ENCODE measurements at regions not wholly inside any gene's neighbourhood (a gene's known extent, or its start where the extent isn't known, plus 50 kb on each side); places are given as distances from the start of the nearest gene placed in this dataset.
"Not testable (repeated sequence)": the region's sequence is repeated elsewhere in the genome, so short reads cannot be mapped to it uniquely, and the experiment has no call there.

DNA sequence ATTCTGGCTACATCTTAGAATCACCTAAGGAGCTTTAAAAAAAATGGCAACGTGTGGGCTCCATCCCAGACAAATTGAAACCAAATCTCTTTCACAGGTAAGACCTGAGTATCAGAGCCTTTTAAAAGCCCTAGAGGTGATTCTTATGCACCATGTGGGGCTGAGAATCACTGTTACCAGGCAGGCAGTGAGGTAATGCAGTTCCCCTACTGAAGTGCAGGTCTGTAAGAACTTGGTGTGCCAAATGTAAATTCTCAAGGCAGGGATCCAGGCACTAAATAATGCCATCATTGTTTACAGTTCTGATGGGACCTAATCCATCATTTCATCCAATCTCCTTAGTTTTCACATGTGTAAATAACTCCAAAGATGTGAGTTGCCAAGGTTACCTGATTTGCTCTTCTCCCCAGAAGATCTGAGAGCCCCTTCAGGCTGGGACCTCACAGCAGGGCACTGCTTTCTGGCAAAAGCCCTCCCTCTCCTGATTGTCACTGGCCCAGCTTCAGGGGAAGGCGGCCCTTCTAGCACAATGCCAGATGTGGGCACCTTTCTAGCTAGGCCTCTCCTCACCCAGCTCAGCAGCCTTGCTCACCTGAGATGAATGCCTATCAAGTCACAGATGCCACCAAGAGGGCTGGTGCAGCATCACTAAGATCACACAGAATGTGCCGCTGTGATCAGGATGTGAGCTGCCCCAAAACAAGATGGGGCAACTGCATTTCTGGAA, 73.6 kb upstream of the RGPD5 start:
- Histone ChIP-seq H3K4me3 (IDR thresholded peaks at IDR 0.05; ENCODE audit: insufficient read depth, low read depth, low read length) (no peak overlapping the region), H3K4me1 (ENCODE audit: low read depth, poor library complexity, severe bottlenecking) (no peaks in the 10 kb centered on the region), H3K79me2 (ENCODE audit: insufficient read depth, low read depth) (no peaks in the 10 kb centered on the region), H4K20me1 (ENCODE audit: insufficient read depth) (no peaks in the 10 kb centered on the region), H3K9ac (no peak overlapping the region), H3K36me3 (ENCODE audit: insufficient read depth) (no peaks in the 10 kb centered on the region), H3K27ac (no peak overlapping the region), H2AFZ (ENCODE audit: low read depth) (no peak overlapping the region), H3K4me2 (no peak overlapping the region), H3K27me3 (ENCODE audit: insufficient read depth, low read depth) (no peaks in the 10 kb centered on the region)
- TF ChIP-seq, protein P1, sequence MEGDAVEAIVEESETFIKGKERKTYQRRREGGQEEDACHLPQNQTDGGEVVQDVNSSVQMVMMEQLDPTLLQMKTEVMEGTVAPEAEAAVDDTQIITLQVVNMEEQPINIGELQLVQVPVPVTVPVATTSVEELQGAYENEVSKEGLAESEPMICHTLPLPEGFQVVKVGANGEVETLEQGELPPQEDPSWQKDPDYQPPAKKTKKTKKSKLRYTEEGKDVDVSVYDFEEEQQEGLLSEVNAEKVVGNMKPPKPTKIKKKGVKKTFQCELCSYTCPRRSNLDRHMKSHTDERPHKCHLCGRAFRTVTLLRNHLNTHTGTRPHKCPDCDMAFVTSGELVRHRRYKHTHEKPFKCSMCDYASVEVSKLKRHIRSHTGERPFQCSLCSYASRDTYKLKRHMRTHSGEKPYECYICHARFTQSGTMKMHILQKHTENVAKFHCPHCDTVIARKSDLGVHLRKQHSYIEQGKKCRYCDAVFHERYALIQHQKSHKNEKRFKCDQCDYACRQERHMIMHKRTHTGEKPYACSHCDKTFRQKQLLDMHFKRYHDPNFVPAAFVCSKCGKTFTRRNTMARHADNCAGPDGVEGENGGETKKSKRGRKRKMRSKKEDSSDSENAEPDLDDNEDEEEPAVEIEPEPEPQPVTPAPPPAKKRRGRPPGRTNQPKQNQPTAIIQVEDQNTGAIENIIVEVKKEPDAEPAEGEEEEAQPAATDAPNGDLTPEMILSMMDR (conservative IDR thresholded peaks at IDR 0.05; ENCODE audit: low read depth, low read length) = no peak

DNA sequence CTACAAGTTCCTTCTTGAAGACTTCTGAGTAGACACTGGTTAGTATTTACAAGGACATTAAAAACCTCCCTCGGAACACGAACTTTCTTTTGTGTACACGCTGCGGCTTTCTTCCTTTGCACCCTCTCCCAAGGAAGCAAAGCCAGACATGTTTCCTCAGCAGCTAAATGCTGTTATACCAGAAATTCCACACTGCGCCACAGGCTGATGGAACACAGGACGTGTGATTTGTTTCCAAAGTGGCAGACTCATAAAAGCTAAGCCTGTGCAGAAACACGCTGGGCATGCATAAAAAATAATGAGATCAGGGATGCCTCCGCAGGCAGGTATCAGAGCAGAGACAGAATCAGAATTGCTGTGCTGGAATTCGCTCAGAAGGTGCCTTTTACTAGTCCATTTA, 73.0 kb upstream of the RGPD5 start:
- Histone ChIP-seq H3K4me2 (no peak overlapping the region), H3K36me3 (ENCODE audit: insufficient read depth) (no peaks in the 10 kb centered on the region), H4K20me1 (ENCODE audit: insufficient read depth) (no peaks in the 10 kb centered on the region), H3K27ac (no peak overlapping the region), H3K79me2 (ENCODE audit: insufficient read depth, low read depth) (no peaks in the 10 kb centered on the region), H3K4me3 (IDR thresholded peaks at IDR 0.05; ENCODE audit: insufficient read depth, low read depth, low read length) (no peak overlapping the region), H3K27me3 (ENCODE audit: insufficient read depth, low read depth) (no peaks in the 10 kb centered on the region), H3K4me1 (ENCODE audit: low read depth, poor library complexity, severe bottlenecking) (no peaks in the 10 kb centered on the region), H3K9ac (no peak overlapping the region), H2AFZ (ENCODE audit: low read depth) (no peak overlapping the region)
- TF ChIP-seq, protein P1 (conservative IDR thresholded peaks at IDR 0.05; ENCODE audit: low read depth, low read length) = no peak

DNA sequence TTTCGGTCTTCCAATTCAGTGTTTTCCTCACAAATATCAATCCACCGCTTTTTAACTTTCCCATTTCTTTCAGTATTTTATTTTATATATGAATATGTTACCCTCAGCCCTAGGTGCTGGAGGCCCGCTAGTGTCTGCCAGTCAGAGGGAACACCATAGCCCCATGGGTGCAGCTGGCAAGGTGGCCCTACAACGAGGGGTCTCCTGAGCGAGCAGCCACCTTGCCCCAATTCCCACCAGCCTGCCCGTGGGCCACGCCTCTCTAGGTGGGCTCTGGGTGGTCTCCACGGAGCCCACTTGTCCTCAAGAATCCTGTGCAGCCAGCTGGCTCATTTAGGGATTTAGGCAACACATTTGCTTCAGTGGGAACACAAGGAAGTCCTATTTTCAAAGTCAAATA, 72.5 kb upstream of the RGPD5 start:
- Histone ChIP-seq H3K9ac (no peak overlapping the region), H3K4me2 (no peak overlapping the region), H3K36me3 (ENCODE audit: insufficient read depth) (no peaks in the 10 kb centered on the region), H3K27ac (no peak overlapping the region), H2AFZ (ENCODE audit: low read depth) (no peak overlapping the region), H3K27me3 (ENCODE audit: insufficient read depth, low read depth) (no peaks in the 10 kb centered on the region), H4K20me1 (ENCODE audit: insufficient read depth) (no peaks in the 10 kb centered on the region), H3K79me2 (ENCODE audit: insufficient read depth, low read depth) (no peaks in the 10 kb centered on the region), H3K4me3 (IDR thresholded peaks at IDR 0.05; ENCODE audit: insufficient read depth, low read depth, low read length) (no peak overlapping the region), H3K4me1 (ENCODE audit: low read depth, poor library complexity, severe bottlenecking) (no peaks in the 10 kb centered on the region)
- TF ChIP-seq, protein P1 (conservative IDR thresholded peaks at IDR 0.05; ENCODE audit: low read depth, low read length) = no peak

DNA sequence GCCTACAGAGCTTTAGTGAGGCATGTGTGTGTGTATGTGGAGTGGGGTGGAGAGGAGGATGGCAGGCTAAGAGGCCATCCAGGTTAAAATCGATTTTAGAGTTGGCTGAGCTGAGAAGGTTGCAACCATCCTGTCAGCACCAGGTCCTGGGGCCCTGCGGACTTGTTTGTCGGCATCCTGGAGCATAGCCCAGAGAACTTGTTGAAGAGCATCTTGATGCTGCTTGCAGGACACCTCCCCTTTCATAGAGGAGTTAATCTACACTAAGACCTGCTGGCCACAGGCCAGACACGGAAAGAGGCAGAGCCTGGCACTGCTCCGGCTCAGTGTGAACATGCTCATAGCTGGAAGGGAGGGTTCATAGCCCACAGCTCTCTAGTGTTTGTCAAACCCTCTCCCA, 72.1 kb upstream of the RGPD5 start:
- Histone ChIP-seq H3K9ac (no peak overlapping the region), H3K4me3 (IDR thresholded peaks at IDR 0.05; ENCODE audit: insufficient read depth, low read depth, low read length) (no peak overlapping the region), H3K27me3 (ENCODE audit: insufficient read depth, low read depth) (no peaks in the 10 kb centered on the region), H3K27ac (no peak overlapping the region), H3K4me1 (ENCODE audit: low read depth, poor library complexity, severe bottlenecking) (no peaks in the 10 kb centered on the region), H4K20me1 (ENCODE audit: insufficient read depth) (no peaks in the 10 kb centered on the region), H2AFZ (ENCODE audit: low read depth) (no peak overlapping the region), H3K4me2 (no peak overlapping the region), H3K79me2 (ENCODE audit: insufficient read depth, low read depth) (no peaks in the 10 kb centered on the region), H3K36me3 (ENCODE audit: insufficient read depth) (no peaks in the 10 kb centered on the region)
- TF ChIP-seq, protein P1 (conservative IDR thresholded peaks at IDR 0.05; ENCODE audit: low read depth, low read length) = no peak

DNA sequence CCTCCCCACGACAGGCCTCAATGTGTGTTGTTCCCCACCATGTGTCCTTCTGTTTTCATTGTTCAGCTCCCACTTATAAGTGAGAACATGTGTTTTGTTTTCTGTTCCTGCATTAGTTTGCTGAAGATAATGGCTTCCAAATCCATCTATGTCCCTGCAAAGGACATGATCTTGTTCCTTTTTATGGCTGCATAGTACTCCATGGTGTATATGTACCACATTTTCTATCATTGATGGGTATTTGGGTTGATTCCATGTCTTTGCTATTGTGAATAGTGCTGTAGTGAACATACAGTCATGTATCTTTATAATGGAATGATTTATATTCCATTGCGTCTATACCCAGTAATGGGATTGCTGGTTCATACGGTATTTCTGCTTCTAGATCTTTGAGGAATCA, 71.5 kb upstream of the RGPD5 start:
- H3K36me3 ChIP-seq (ENCODE audit: insufficient read depth); H3K4me3 ChIP-seq (IDR thresholded peaks at IDR 0.05; ENCODE audit: insufficient read depth, low read depth, low read length); H4K20me1 ChIP-seq (ENCODE audit: insufficient read depth); H3K27ac ChIP-seq; H3K4me2 ChIP-seq; H3K27me3 ChIP-seq (ENCODE audit: insufficient read depth, low read depth); H3K79me2 ChIP-seq (ENCODE audit: insufficient read depth, low read depth); H3K4me1 ChIP-seq (ENCODE audit: low read depth, poor library complexity, severe bottlenecking); H2AFZ ChIP-seq (ENCODE audit: low read depth); H3K9ac ChIP-seq: not testable (repeated sequence)

DNA sequence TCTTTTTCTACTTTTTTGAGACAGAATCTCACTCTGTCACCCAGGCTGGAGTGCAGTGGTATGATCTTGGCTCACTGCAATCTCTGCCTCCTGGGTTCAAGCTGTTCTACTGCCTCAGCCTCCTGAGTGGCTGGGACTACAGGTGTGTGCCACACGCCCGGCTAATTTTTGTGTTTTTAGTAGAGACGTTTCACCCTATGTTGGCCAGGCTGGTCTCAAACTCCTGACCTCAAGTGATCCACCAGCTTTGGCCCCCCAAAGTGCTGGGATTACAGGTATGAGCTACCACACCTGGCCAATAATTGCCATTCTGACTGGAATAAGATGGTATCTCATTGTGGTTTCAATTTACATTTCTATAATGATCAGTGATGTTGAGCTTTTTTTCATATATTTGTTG, 71.0 kb upstream of the RGPD5 start:
- H3K4me3 ChIP-seq (IDR thresholded peaks at IDR 0.05; ENCODE audit: insufficient read depth, low read depth, low read length); H3K27me3 ChIP-seq (ENCODE audit: insufficient read depth, low read depth): not testable (repeated sequence)

More for the DNA sequence above, 71.0 kb upstream of the RGPD5 start:
- not testable (repeated sequence) for H3K4me1 ChIP-seq (ENCODE audit: low read depth, poor library complexity, severe bottlenecking); H3K36me3 ChIP-seq (ENCODE audit: insufficient read depth); H3K27ac ChIP-seq; H3K9ac ChIP-seq; H4K20me1 ChIP-seq (ENCODE audit: insufficient read depth); H2AFZ ChIP-seq (ENCODE audit: low read depth); H3K4me2 ChIP-seq; H3K79me2 ChIP-seq (ENCODE audit: insufficient read depth, low read depth)

All from KMS-11 (cell line).